ENCODE measurements at regions not wholly inside any gene's neighbourhood (a gene's known extent, or its start where the extent isn't known, plus 50 kb on each side); places are given as distances from the start of the nearest gene placed in this dataset.

- no peak overlapping the region for H3K4me3 ChIP-seq (replicated peaks; ENCODE audit: low read depth, low read length)
- no peak for TF ChIP-seq CTCF (IDR thresholded peaks at IDR 0.05; ENCODE audit: low read depth, low read length, missing control alignments)
- DNase-seq (ENCODE audit: extremely low read depth, low read depth): no peak
These were observed 59.2 kb upstream of the SHISAL1 start for GRCh38 chr22:44371741-44372525.

- H3K4me3 ChIP-seq (replicated peaks; ENCODE audit: low read depth, low read length): no peak overlapping the region
- DNase-seq (ENCODE audit: extremely low read depth, low read depth): no peak
- no peak for TF ChIP-seq CTCF (IDR thresholded peaks at IDR 0.05; ENCODE audit: low read depth, low read length, missing control alignments)
These were observed 57.4 kb upstream of the SHISAL1 start for GRCh38 chr22:44369916-44370801.

- no peak for DNase-seq (ENCODE audit: extremely low read depth, low read depth)
- TF ChIP-seq CTCF (IDR thresholded peaks at IDR 0.05; ENCODE audit: low read depth, low read length, missing control alignments): peak; percentile 19
- H3K4me3 ChIP-seq (replicated peaks; ENCODE audit: low read depth, low read length): no peak overlapping the region
These were observed 56.5 kb upstream of the SHISAL1 start for GRCh38 chr22:44369293-44369661.

GRCh38 chr22:44368611-44369292 lies 56.0 kb upstream of the SHISAL1 start:
- H3K4me3 ChIP-seq (replicated peaks; ENCODE audit: low read depth, low read length): no peak overlapping the region
- DNase-seq (ENCODE audit: extremely low read depth, low read depth): no peak
- no peak for TF ChIP-seq CTCF (IDR thresholded peaks at IDR 0.05; ENCODE audit: low read depth, low read length, missing control alignments)

- TF ChIP-seq CTCF (IDR thresholded peaks at IDR 0.05; ENCODE audit: low read depth, low read length, missing control alignments): no peak
- no peak overlapping the region for H3K4me3 ChIP-seq (replicated peaks; ENCODE audit: low read depth, low read length)
- no peak for DNase-seq (ENCODE audit: extremely low read depth, low read depth)
These were observed 53.9 kb upstream of the SHISAL1 start for GRCh38 chr22:44366372-44367300.

- DNase-seq (ENCODE audit: extremely low read depth, low read depth): no peak
- no peak overlapping the region for H3K4me3 ChIP-seq (replicated peaks; ENCODE audit: low read depth, low read length)
- TF ChIP-seq CTCF (IDR thresholded peaks at IDR 0.05; ENCODE audit: low read depth, low read length, missing control alignments): no peak
These were observed 53.1 kb upstream of the SHISAL1 start for GRCh38 chr22:44365832-44366231.

All from HFF-Myc (cell line).